SK-N-SH treated with all-trans-retinoic acid at 6 μM for 48 hours (cell line): ENCODE measurements at regions not wholly inside any gene's neighbourhood (a gene's known extent, or its start where the extent isn't known, plus 50 kb on each side); places are given as distances from the start of the nearest gene placed in this dataset.

ENCODE experiments used
- ATAC-seq: fragments of 200-7000 bp; cut with Tn5 transposase; 3 replicates; pipeline ENCODE4 v1.9.1; 2020; ENCODE audit warnings: mild to moderate bottlenecking, moderate library complexity
- BACH2 ChIP-seq: fragments of 250-450 bp; sonication (Bioruptor Pico); IDR thresholded peaks from 2 replicates; pipeline ENCODE4 v1.9.0; 2021; ENCODE audit warnings: mild to moderate bottlenecking, borderline replicate concordance
- ESRRG ChIP-seq: fragments of 250-450 bp; sonication (Bioruptor Pico); IDR thresholded peaks from 2 replicates; pipeline ENCODE4 v1.6.1; 2021; ENCODE audit warnings: mild to moderate bottlenecking
- GLIS3 ChIP-seq: fragments of 250-450 bp; sonication (Bioruptor Pico); IDR thresholded peaks from 2 replicates; pipeline ENCODE4 v1.5.0; 2020; ENCODE audit warnings: mild to moderate bottlenecking, moderate library complexity
- ISL1 ChIP-seq: fragments of 250-450 bp; sonication (Bioruptor Pico); IDR thresholded peaks from 2 replicates; pipeline ENCODE4 v2.1.2; 2022; ENCODE audit warnings: mild to moderate bottlenecking, moderate library complexity
- PPARA ChIP-seq: fragments of 250-450 bp; sonication (Bioruptor Pico); IDR thresholded peaks from 2 replicates; pipeline ENCODE4 v1.5.0; 2020; ENCODE audit warnings: mild to moderate bottlenecking, borderline replicate concordance
- RARB ChIP-seq: fragments of 250-450 bp; sonication (Bioruptor Pico); IDR thresholded peaks from 2 replicates; pipeline ENCODE4 v1.8.0; 2021; ENCODE audit warnings: mild to moderate bottlenecking, moderate library complexity
- SNAI2 ChIP-seq: fragments of 250-450 bp; sonication (Bioruptor Pico); IDR thresholded peaks from 2 replicates; pipeline ENCODE4 v1.5.0; 2020; ENCODE audit warnings: mild to moderate bottlenecking, moderate library complexity
- TCF4 ChIP-seq: fragments of 250-450 bp; sonication (Bioruptor Pico); IDR thresholded peaks from 2 replicates; pipeline ENCODE4 v1.8.0; 2021; ENCODE audit warnings: mild to moderate bottlenecking, moderate library complexity, borderline replicate concordance
- TOX ChIP-seq: fragments of 250-450 bp; sonication (Bioruptor Pico); IDR thresholded peaks from 2 replicates; pipeline ENCODE4 v1.8.0; 2021; ENCODE audit warnings: mild to moderate bottlenecking, moderate library complexity, borderline replicate concordance
- ZC3H10 ChIP-seq: fragments of 250-450 bp; sonication (Bioruptor Pico); IDR thresholded peaks from 2 replicates; pipeline ENCODE4 v1.5.1; 2021; ENCODE audit warnings: mild to moderate bottlenecking, moderate library complexity
- ZFP3 ChIP-seq: fragments of 250-450 bp; sonication (Bioruptor Pico); IDR thresholded peaks from 2 replicates; pipeline ENCODE4 v1.5.0; 2020; ENCODE audit warnings: mild to moderate bottlenecking, moderate library complexity
- ZFP30 ChIP-seq: fragments of 450-650 bp; formaldehyde crosslinking; IDR thresholded peaks from 2 replicates; pipeline ENCODE4 v1.5.0; 2022; ENCODE audit warnings: mild to moderate bottlenecking, moderate library complexity
- ZNF565 ChIP-seq: fragments of 450-650 bp; formaldehyde crosslinking; conservative IDR thresholded peaks from 2 replicates; pipeline ENCODE4 v1.5.0; 2020; ENCODE audit warnings: low read depth, mild to moderate bottlenecking, moderate library complexity
- ZNF70 ChIP-seq: fragments of 450-650 bp; formaldehyde crosslinking; IDR thresholded peaks from 2 replicates; pipeline ENCODE4 v1.5.0; 2020; ENCODE audit warnings: mild to moderate bottlenecking, moderate library complexity
- TF ChIP-seq, protein P1 (sequence below): fragments of 250-450 bp; sonication (Bioruptor Pico); IDR thresholded peaks from 2 replicates; pipeline ENCODE4 v1.5.0; 2020; ENCODE audit warnings: mild to moderate bottlenecking, moderate library complexity

- no peak for ATAC-seq
- TF ChIP-seq ZFP3 (CRISPR knock-in tag): no peak
- no peak for TF ChIP-seq ZC3H10 (CRISPR knock-in tag)
- no peak for TF ChIP-seq ZNF565
- TF ChIP-seq, protein P1, sequence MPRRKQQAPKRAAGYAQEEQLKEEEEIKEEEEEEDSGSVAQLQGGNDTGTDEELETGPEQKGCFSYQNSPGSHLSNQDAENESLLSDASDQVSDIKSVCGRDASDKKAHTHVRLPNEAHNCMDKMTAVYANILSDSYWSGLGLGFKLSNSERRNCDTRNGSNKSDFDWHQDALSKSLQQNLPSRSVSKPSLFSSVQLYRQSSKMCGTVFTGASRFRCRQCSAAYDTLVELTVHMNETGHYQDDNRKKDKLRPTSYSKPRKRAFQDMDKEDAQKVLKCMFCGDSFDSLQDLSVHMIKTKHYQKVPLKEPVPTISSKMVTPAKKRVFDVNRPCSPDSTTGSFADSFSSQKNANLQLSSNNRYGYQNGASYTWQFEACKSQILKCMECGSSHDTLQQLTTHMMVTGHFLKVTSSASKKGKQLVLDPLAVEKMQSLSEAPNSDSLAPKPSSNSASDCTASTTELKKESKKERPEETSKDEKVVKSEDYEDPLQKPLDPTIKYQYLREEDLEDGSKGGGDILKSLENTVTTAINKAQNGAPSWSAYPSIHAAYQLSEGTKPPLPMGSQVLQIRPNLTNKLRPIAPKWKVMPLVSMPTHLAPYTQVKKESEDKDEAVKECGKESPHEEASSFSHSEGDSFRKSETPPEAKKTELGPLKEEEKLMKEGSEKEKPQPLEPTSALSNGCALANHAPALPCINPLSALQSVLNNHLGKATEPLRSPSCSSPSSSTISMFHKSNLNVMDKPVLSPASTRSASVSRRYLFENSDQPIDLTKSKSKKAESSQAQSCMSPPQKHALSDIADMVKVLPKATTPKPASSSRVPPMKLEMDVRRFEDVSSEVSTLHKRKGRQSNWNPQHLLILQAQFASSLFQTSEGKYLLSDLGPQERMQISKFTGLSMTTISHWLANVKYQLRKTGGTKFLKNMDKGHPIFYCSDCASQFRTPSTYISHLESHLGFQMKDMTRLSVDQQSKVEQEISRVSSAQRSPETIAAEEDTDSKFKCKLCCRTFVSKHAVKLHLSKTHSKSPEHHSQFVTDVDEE (CRISPR knock-in tag): no peak
- no peak for TF ChIP-seq PPARA (CRISPR knock-in tag)
- TF ChIP-seq SNAI2 (CRISPR knock-in tag): no peak
- no peak for TF ChIP-seq ISL1
- TF ChIP-seq, all 23 proteins: peak for 0
These were observed 51.3 kb upstream of the FREM1 start for GRCh38 chr9:14961372-14962068.

DNA sequence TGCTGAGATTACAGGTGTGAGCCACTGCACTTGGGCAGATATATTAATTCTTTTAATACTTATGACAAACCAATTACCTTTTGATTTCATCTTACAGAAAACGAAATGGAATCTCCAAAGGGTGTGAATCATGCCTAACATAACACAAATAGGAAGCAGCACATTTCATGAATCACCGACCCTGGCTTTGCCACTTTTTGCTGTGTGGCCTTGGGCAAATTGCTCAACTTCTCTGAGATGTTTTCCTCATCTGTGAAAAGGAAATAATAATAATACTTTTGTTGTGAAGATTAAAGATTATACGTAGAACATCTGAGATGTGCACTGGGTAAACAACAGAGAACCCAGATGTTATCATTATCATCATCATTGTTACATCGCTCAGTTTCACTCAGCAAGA, 50.7 kb upstream of the FREM1 start:
- TF ChIP-seq BACH2 (CRISPR knock-in tag) (no peak), ZFP30 (CRISPR knock-in tag) (no peak), TCF4 (CRISPR knock-in tag) (no peak), TOX (CRISPR knock-in tag) (no peak), ESRRG (CRISPR knock-in tag) (no peak), ZNF565 (no peak), GLIS3 (CRISPR knock-in tag) (no peak), ZNF70 (CRISPR knock-in tag) (no peak), PPARA (CRISPR knock-in tag) (no peak), RARB (CRISPR knock-in tag) (no peak)
- TF ChIP-seq, protein P1 (CRISPR knock-in tag): no peak

More for the DNA sequence above, 50.7 kb upstream of the FREM1 start:
- no peak for ATAC-seq
